Panc1 (cell line): ENCODE measurements at regions not wholly inside any gene's neighbourhood (a gene's known extent, or its start where the extent isn't known, plus 50 kb on each side); places are given as distances from the start of the nearest gene placed in this dataset.

ENCODE experiments used
- CTCF ChIP-seq: fragments of 450-650 bp; IDR thresholded peaks from 2 replicates; pipeline ENCODE4 v1.5.1; 2017; ENCODE audit warnings: mild to moderate bottlenecking
- POLR2AphosphoS5 ChIP-seq: IDR thresholded peaks from 2 replicates; pipeline ENCODE4 v1.6.1; 2012; ENCODE audit warnings: mild to moderate bottlenecking, low read depth, low read length, moderate library complexity
- SIN3A ChIP-seq: IDR thresholded peaks from 2 replicates; pipeline ENCODE4 v1.6.1; 2012; ENCODE audit warnings: low read depth, mild to moderate bottlenecking, low read length, moderate library complexity, borderline replicate concordance; ENCODE audit not compliant: insufficient read depth

- no peak for TF ChIP-seq CTCF
- no peak for TF ChIP-seq SIN3A
- no peak for TF ChIP-seq POLR2AphosphoS5
These were observed 510.3 kb upstream of the CHAC2 start for GRCh38 chr2:53257287-53257686.
